H1 (cell line): ENCODE measurements at regions not wholly inside any gene's neighbourhood (a gene's known extent, or its start where the extent isn't known, plus 50 kb on each side); places are given as distances from the start of the nearest gene placed in this dataset.
A peak's percentile ranks its signal among the peaks of the same experiment; 100 is the strongest.

Experiments
- CTCF ChIA-PET: fragments of 300-600 bp; sonication (Branson Sonifier 250); formaldehyde crosslinking; loops from one replicate; lab custom pipeline; 2021; ENCODE audit not compliant: partially characterized antibody; lab: Charles Lee
- POLR2A ChIA-PET: fragments of 300-600 bp; sonication (Branson Sonifier 250); formaldehyde crosslinking; loops from one replicate; lab custom pipeline; 2021; ENCODE audit warnings: inconsistent platforms; ENCODE audit not compliant: partially characterized antibody; lab: Charles Lee
- DNase-seq, 2 experiments: peaks; one replicate each; pipeline versions ENCODE4 v3.0.0 to v3.0.0-alpha.2; 2010 to 2022; ENCODE audit warnings: low spot score in 2 of 2, low read depth in 1 of 2, mixed read lengths in 1 of 2
- FAIRE-seq: peaks from 2 replicates; lab custom pipeline; 2011; peaks lifted over from hg19 to GRCh38; lab: Jason Lieb, UNC
- H2AFZ ChIP-seq: 2 replicates; pipeline ENCODE4 v1.8.1; 2012; ENCODE audit warnings: low read length, inconsistent platforms
- H2AK5ac ChIP-seq: 2 replicates; pipeline ENCODE4 v1.6.1; 2013; ENCODE audit warnings: low read depth, low read length
- H2BK120ac ChIP-seq: replicated peaks from 2 replicates; pipeline ENCODE3; 2013; ENCODE audit warnings: low read depth, low read length, inconsistent platforms
- H2BK12ac ChIP-seq: 2 replicates; pipeline ENCODE4 v1.6.1; 2013; ENCODE audit warnings: low read depth, low read length
- H2BK15ac ChIP-seq: 2 replicates; pipeline ENCODE4 v1.6.1; 2013; ENCODE audit warnings: low read length
- H2BK20ac ChIP-seq: 2 replicates; pipeline ENCODE4 v1.6.1; 2013; ENCODE audit warnings: low read length
- H2BK5ac ChIP-seq: 2 replicates; pipeline ENCODE4 v1.6.1; 2013; ENCODE audit warnings: low read depth, low read length
- H3K14ac ChIP-seq: 2 replicates; pipeline ENCODE4 v1.6.1; 2013; ENCODE audit warnings: inconsistent platforms; ENCODE audit not compliant: insufficient read length
- H3K18ac ChIP-seq: 2 replicates; pipeline ENCODE4 v1.6.1; 2013; ENCODE audit warnings: low read length; ENCODE audit errors: extremely low read depth
- H3K23ac ChIP-seq: 2 replicates; pipeline ENCODE4 v1.6.1; 2013; ENCODE audit warnings: inconsistent platforms; ENCODE audit not compliant: insufficient read length
- H3K23me2 ChIP-seq: 2 replicates; pipeline ENCODE4 v1.6.1; 2013; ENCODE audit warnings: low read depth, low read length
- H3K27ac ChIP-seq: 2 replicates; pipeline ENCODE4 v1.6.1; 2011; ENCODE audit warnings: low read depth, low read length, inconsistent platforms
- H3K27me3 ChIP-seq, 4 experiments: replicated peaks in 1 of 4; 1 replicate in 1 of 4; 2 replicates in 3 of 4; pipeline versions ENCODE4 v1.6.1 to v1.8.1; 2011 to 2013; ENCODE audit warnings: low read length in 3 of 4, mild to moderate bottlenecking in 3 of 4, inconsistent platforms in 2 of 4, mixed read lengths in 2 of 4, moderate library complexity in 1 of 4; ENCODE audit not compliant: control insufficient read depth in 3 of 4, insufficient read depth in 3 of 4; ENCODE audit errors: extremely low read depth in 1 of 4
- H3K36me3 ChIP-seq, 4 experiments: 2 replicates each; pipeline versions ENCODE4 v1.6.1 to v1.8.1; 2011 to 2013; ENCODE audit warnings: mild to moderate bottlenecking in 4 of 4, low read length in 3 of 4, moderate library complexity in 2 of 4, control low read depth in 1 of 4, inconsistent platforms in 1 of 4; ENCODE audit not compliant: insufficient read depth in 4 of 4, control insufficient read depth in 2 of 4
- H3K4ac ChIP-seq: replicated peaks from 2 replicates; pipeline ENCODE3; 2013; ENCODE audit warnings: low read length, low read depth, mixed read lengths, inconsistent platforms; ENCODE audit not compliant: insufficient read length
- H3K4me1 ChIP-seq, 4 experiments: replicated peaks in 1 of 4; 1 replicate in 1 of 4; 2 replicates in 3 of 4; pipeline versions ENCODE4 v1.6.1 to v1.8.1; 2011 to 2013; ENCODE audit warnings: low read length in 3 of 4, inconsistent platforms in 2 of 4, mixed read lengths in 1 of 4; ENCODE audit not compliant: insufficient read depth in 4 of 4, control insufficient read depth in 3 of 4
- H3K4me2 ChIP-seq, 2 experiments: 2 replicates each; pipeline versions ENCODE4 v1.6.1 to v1.8.1; 2011 to 2013; ENCODE audit warnings: low read depth in 2 of 2, low read length in 2 of 2, control low read depth in 1 of 2, inconsistent platforms in 1 of 2, mild to moderate bottlenecking in 1 of 2; ENCODE audit not compliant: insufficient read depth in 1 of 2
- H3K4me3 ChIP-seq, 4 experiments: fragments of 200-600, 300-600 bp in 1 of 4; sonication (generic), shearing (Covaris generic), sonication (Bioruptor Twin) in 1 of 4; 2 replicates each; pipeline versions ENCODE4 v1.5.1 to v1.8.1; 2011 to 2016; ENCODE audit warnings: low read length in 4 of 4, low read depth in 3 of 4, control low read depth in 2 of 4, inconsistent platforms in 2 of 4, mild to moderate bottlenecking in 2 of 4, mixed read lengths in 1 of 4, moderate library complexity in 1 of 4; ENCODE audit not compliant: insufficient read depth in 2 of 4; ENCODE audit errors: extremely low read depth in 1 of 4
- H3K56ac ChIP-seq: replicated peaks from 2 replicates; pipeline ENCODE3; 2013; ENCODE audit warnings: low read depth, mild to moderate bottlenecking, mixed read lengths, low read length, inconsistent platforms; ENCODE audit not compliant: insufficient read length
- H3K79me1 ChIP-seq: 2 replicates; pipeline ENCODE4 v1.6.1; 2013; ENCODE audit warnings: low read depth, low read length, control low read depth
- H3K79me2 ChIP-seq, 2 experiments: 2 replicates each; pipeline versions ENCODE4 v1.6.1 to v1.8.1; 2012 to 2013; ENCODE audit warnings: low read length in 2 of 2, mild to moderate bottlenecking in 2 of 2, inconsistent platforms in 1 of 2; ENCODE audit not compliant: insufficient read depth in 2 of 2, control insufficient read depth in 1 of 2
- H3K9ac ChIP-seq, 4 experiments: replicated peaks in 1 of 4; 1 replicate in 1 of 4; 2 replicates in 3 of 4; pipeline versions ENCODE4 v1.6.1 to v1.8.1; 2011 to 2013; ENCODE audit warnings: low read depth in 3 of 4, low read length in 3 of 4, control low read depth in 2 of 4, mild to moderate bottlenecking in 2 of 4, moderate library complexity in 2 of 4, inconsistent platforms in 1 of 4; ENCODE audit errors: extremely low read depth in 1 of 4
- H3K9me3 ChIP-seq, 2 experiments: 2 replicates each; pipeline versions ENCODE4 v1.6.1 to v1.8.1; 2012 to 2013; ENCODE audit warnings: mild to moderate bottlenecking in 2 of 2, moderate library complexity in 2 of 2, control low read depth in 1 of 2, inconsistent platforms in 1 of 2, low read depth in 1 of 2, low read length in 1 of 2, mixed read lengths in 1 of 2; ENCODE audit not compliant: insufficient read depth in 2 of 2
- H4K20me1 ChIP-seq, 2 experiments: replicated peaks in 1 of 2; 2 replicates each; pipeline versions ENCODE3 to v1.8.1; 2011 to 2013; ENCODE audit warnings: inconsistent platforms in 2 of 2, low read length in 2 of 2, mild to moderate bottlenecking in 1 of 2; ENCODE audit not compliant: insufficient read depth in 2 of 2, control insufficient read depth in 1 of 2
- H4K5ac ChIP-seq: 2 replicates; pipeline ENCODE4 v1.6.1; 2013; ENCODE audit warnings: low read length, low read depth, mixed read lengths, inconsistent platforms; ENCODE audit not compliant: insufficient read length
- H4K8ac ChIP-seq: 2 replicates; pipeline ENCODE4 v1.8.0; 2013; ENCODE audit warnings: mild to moderate bottlenecking, moderate library complexity, low read length, inconsistent platforms; ENCODE audit not compliant: insufficient read depth; ENCODE audit errors: extremely low read depth
- H4K91ac ChIP-seq: replicated peaks from 2 replicates; pipeline ENCODE3; 2013; ENCODE audit warnings: low read length, mixed read lengths, inconsistent platforms; ENCODE audit not compliant: insufficient read length
- CBX8 ChIP-seq: fragments of 300-800, 300-1000 bp; sonication (generic); IDR thresholded peaks from 2 replicates; pipeline ENCODE4 v1.7.1; 2016; ENCODE audit warnings: low read depth, low read length, borderline replicate concordance
- E2F6 ChIP-seq: IDR thresholded peaks from 2 replicates; pipeline ENCODE4 v1.6.1; 2012; ENCODE audit warnings: inconsistent platforms
- FOSL1 ChIP-seq: IDR thresholded peaks from 2 replicates; pipeline ENCODE4 v1.6.1; 2011; ENCODE audit warnings: mild to moderate bottlenecking, low read depth, low read length, moderate library complexity; ENCODE audit not compliant: insufficient read depth
- HDAC2 ChIP-seq, 2 experiments: fragments of 300-600 bp in 1 of 2; sonication (generic) in 1 of 2; IDR thresholded peaks; 2 replicates each; pipeline ENCODE4 v1.6.1; 2011 to 2012; ENCODE audit warnings: low read depth in 2 of 2, low read length in 2 of 2, mild to moderate bottlenecking in 2 of 2, moderate library complexity in 2 of 2, borderline replicate concordance in 1 of 2, inconsistent platforms in 1 of 2
- NRF1 ChIP-seq: IDR thresholded peaks from 2 replicates; pipeline ENCODE4 v1.6.1; 2011; ENCODE audit warnings: mild to moderate bottlenecking, low read depth, low read length, improper control_type of control experiment
- PHF8 ChIP-seq: fragments of 200-600 bp; sonication (generic); conservative IDR thresholded peaks from 2 replicates; pipeline ENCODE4 v1.7.1; 2012; ENCODE audit warnings: low read depth, mild to moderate bottlenecking, inconsistent platforms, low read length, moderate library complexity
- POU5F1 ChIP-seq: IDR thresholded peaks from 2 replicates; pipeline ENCODE4 v1.6.1; 2011; ENCODE audit warnings: low read depth, mild to moderate bottlenecking, low read length, moderate library complexity
- RBBP5 ChIP-seq: IDR thresholded peaks from 2 replicates; pipeline ENCODE4 v1.7.1; 2012; ENCODE audit warnings: low read depth, mild to moderate bottlenecking, inconsistent platforms, low read length, moderate library complexity, borderline replicate concordance
- SUZ12 ChIP-seq: fragments of 200-600 bp; sonication (generic); IDR thresholded peaks from 2 replicates; pipeline ENCODE4 v1.6.1; 2012; ENCODE audit warnings: mild to moderate bottlenecking, inconsistent platforms, low read length, moderate library complexity, mixed read lengths
- TEAD4 ChIP-seq: IDR thresholded peaks from 2 replicates; pipeline ENCODE4 v1.6.1; 2012; ENCODE audit warnings: low read depth, low read length, inconsistent platforms, mixed read lengths
- WGBS, 2 experiments: shearing (Covaris generic) in 1 of 2; methylation state at CpG; one replicate each; pipeline versions ENCODE4 v1.1.6 to v1.1.7; 2013 to 2015; ENCODE audit warnings: low lambda C conversion rate in 2 of 2, mixed read lengths in 2 of 2, inconsistent platforms in 1 of 2, low coverage in 1 of 2, missing lambda C conversion rate in 1 of 2; ENCODE audit not compliant: insufficient replicate concordance in 2 of 2, insufficient coverage in 1 of 2, insufficient read length in 1 of 2; ENCODE audit errors: extremely low coverage in 1 of 2, missing lambda C conversion rate in 1 of 2; 5-methylcytosine and 5-hydroxymethylcytosine counted together
- TF ChIP-seq, protein P1 (sequence below): IDR thresholded peaks from 2 replicates; pipeline ENCODE4 v1.6.1; 2012; ENCODE audit warnings: inconsistent platforms

DNA sequence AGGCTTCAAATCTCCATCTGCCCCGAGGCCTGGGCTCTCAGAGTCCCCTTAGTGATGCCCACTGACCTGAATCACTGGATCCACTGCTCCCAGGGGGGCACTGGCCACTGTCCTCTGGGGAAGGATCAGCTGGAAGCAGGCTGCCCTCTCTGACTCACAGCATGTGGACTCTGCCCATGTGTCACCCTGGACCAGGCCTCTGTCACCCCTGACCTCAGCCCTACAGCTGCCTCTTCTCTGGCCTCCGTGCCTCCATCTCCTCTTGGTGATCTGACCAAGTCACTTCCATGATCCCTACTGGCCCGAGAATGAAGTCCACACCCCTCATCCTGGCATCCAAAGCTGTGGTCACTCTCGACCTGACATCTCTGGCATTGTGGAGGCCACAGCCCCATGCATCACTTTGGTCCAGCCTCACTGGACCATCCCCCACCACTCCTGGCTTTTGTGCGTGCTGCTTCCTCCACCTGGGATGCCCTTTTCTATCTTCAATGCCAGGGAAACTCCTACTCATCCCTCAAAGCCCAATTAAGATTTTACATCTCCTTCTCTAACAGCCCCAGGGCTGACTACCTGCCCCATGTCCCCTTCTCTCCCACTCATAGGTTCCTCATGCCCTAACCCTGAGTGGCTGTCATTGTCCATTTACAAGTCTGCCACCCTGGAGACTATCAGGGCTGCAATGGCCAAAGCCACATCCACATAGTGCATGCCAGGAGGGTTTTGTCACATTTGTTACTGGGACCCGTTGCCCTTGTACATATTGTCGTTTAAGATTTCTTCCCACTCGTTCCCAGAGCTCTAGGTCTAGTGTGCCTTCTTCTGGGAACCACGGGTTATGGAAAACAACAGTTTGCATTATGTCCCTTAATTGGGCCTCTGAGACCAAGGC is 685.0 kb downstream of the MATN1 start:
- H4K20me1 ChIP-seq: no peaks in the 10 kb centered on the region
- 97% methylated on average over 8 of the region's 9 CpGs; no CpG with 5 or more reads in 1 of the 2 experiments for WGBS, 2 experiments
- no peaks in the 10 kb centered on the region for H3K27me3 ChIP-seq
- H2BK120ac ChIP-seq: no peak overlapping the region
- H2BK20ac ChIP-seq: no peak overlapping the region
- H3K56ac ChIP-seq: no peak overlapping the region
- no peak overlapping the region for H3K18ac ChIP-seq
- no peak overlapping the region for H3K4me2 ChIP-seq
- DNase-seq (no peak), FAIRE-seq (no peak)
- no peak overlapping the region for H4K5ac ChIP-seq
- H3K9ac ChIP-seq: no peak overlapping the region
- peaks cover 0 to 4% (median 1%) of the 10 kb centered on the region in 4 experiments; a peak in 2 of 7 replicates for H3K4me1 ChIP-seq
- no peaks in the 10 kb centered on the region for H3K23me2 ChIP-seq
- H3K27ac ChIP-seq: no peak overlapping the region
- no peak overlapping the region for H3K4ac ChIP-seq
- no peak overlapping the region for H3K14ac ChIP-seq
- H3K23ac ChIP-seq: no peak overlapping the region
- H3K9me3 ChIP-seq: peaks cover 5 to 8% of the 10 kb centered on the region in 2 experiments; a peak in 2 of 4 replicates
- no peaks in the 10 kb centered on the region for H3K79me2 ChIP-seq
- no peaks in the 10 kb centered on the region for H3K79me1 ChIP-seq
- H2AK5ac ChIP-seq: no peak overlapping the region
- no peak overlapping the region for H3K4me3 ChIP-seq
- H2BK12ac ChIP-seq: no peak overlapping the region; the same call in 1 of the 2 replicates
- H2AFZ ChIP-seq: no peak overlapping the region
- POLR2A ChIA-PET: no interaction called here
- H3K36me3 ChIP-seq: no peaks in the 10 kb centered on the region
- CTCF ChIA-PET: interaction anchor here (1.7 kb wide), 1 partner anchor 233 kb away, joined by 3 read pairs; no protein-coding TSS in a partner anchor
- H2BK5ac ChIP-seq: no peak overlapping the region
- H2BK15ac ChIP-seq: peak overlapping the region; percentile 31; the same call in 1 of the 2 replicates
- no peak overlapping the region for H4K91ac ChIP-seq
- H4K8ac ChIP-seq: 0 out of 2 replicates have a peak overlapping the region, but pooled peaks have one; percentile 3
- no peak for TF ChIP-seq HDAC2 (IDR thresholded peaks at IDR 0.05; ENCODE audit: borderline replicate concordance in 1 of 2, low read depth in 2 of 2, low read length in 2 of 2)
- no peak for TF ChIP-seq E2F6
- no peak for TF ChIP-seq FOSL1
- TF ChIP-seq RBBP5: no peak
- TF ChIP-seq CBX8: no peak
- TF ChIP-seq SUZ12: no peak
- TF ChIP-seq TEAD4: no peak
- no peak for TF ChIP-seq POU5F1
- TF ChIP-seq, protein P1, sequence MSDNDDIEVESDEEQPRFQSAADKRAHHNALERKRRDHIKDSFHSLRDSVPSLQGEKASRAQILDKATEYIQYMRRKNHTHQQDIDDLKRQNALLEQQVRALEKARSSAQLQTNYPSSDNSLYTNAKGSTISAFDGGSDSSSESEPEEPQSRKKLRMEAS: no peak
- no peak for TF ChIP-seq NRF1
- TF ChIP-seq PHF8: no peak
